ENCODE measurements at regions not wholly inside any gene's neighbourhood (a gene's known extent, or its start where the extent isn't known, plus 50 kb on each side); places are given as distances from the start of the nearest gene placed in this dataset.

DNA sequence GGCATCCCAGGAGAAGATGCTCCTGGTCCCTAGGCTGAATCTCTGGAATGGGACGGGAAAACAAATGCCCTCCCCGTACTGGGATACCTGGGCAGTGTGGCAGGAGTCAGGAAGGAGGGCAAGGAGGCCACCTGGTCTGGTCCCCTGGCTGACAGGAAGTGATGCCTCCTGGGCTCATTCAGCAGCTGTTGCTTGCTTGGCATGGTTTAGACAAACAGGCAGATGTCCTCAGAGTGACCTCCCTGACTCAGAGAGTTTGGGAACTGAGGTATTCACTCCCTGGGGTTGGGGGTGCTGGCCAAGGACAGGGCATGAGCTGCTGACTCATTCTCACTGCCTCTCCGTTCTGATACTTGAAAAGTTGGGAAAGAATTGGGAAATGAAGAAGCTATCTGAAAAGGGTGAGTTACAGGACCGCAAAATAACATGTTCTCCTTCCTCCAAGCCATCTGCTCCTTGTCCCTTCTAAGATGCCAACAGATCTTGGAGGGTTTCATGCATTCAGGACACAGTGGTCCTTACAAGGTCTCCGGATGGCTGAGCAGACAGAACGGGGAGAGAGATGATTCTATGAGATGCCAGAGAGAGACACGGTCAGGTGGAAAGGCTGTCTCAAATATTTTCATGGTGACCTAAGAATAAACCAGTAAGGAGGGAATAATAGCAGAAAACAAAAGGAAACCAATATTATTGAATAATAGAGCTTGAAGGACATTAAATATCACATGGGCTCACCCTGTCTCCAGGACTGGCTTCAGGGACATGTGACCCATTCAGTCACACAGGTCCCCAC is 534.5 kb downstream of the BNC2 start:
- no peak overlapping the region for H3K4me2 ChIP-seq (ENCODE audit: low read length)
- no peak overlapping the region for H3K4me3 ChIP-seq (ENCODE audit: low read length)
- no peaks in the 10 kb centered on the region for H3F3A ChIP-seq (ENCODE audit: control insufficient read depth, insufficient read depth)
- no peaks in the 10 kb centered on the region for H3K4me1 ChIP-seq (ENCODE audit: control insufficient read depth, low read length)
- H3K36me3 ChIP-seq (ENCODE audit: control insufficient read depth, low read length): no peaks in the 10 kb centered on the region
- H3K9me3 ChIP-seq (ENCODE audit: control insufficient read depth, insufficient read depth, low read length): peaks cover 3% of the 10 kb centered on the region; the same call in 1 of the 2 replicates
- H4K20me1 ChIP-seq (ENCODE audit: control insufficient read depth, insufficient read depth, low read depth, low read length): no peaks in the 10 kb centered on the region
- TF ChIP-seq EZH2phosphoT487 (IDR thresholded peaks at IDR 0.05; ENCODE audit: borderline replicate concordance, low read length): no peak
- TF ChIP-seq, protein P1, sequence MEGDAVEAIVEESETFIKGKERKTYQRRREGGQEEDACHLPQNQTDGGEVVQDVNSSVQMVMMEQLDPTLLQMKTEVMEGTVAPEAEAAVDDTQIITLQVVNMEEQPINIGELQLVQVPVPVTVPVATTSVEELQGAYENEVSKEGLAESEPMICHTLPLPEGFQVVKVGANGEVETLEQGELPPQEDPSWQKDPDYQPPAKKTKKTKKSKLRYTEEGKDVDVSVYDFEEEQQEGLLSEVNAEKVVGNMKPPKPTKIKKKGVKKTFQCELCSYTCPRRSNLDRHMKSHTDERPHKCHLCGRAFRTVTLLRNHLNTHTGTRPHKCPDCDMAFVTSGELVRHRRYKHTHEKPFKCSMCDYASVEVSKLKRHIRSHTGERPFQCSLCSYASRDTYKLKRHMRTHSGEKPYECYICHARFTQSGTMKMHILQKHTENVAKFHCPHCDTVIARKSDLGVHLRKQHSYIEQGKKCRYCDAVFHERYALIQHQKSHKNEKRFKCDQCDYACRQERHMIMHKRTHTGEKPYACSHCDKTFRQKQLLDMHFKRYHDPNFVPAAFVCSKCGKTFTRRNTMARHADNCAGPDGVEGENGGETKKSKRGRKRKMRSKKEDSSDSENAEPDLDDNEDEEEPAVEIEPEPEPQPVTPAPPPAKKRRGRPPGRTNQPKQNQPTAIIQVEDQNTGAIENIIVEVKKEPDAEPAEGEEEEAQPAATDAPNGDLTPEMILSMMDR (IDR thresholded peaks at IDR 0.05; ENCODE audit: low read depth, low read length, poor library complexity, severe bottlenecking): no peak
- no peaks in the 10 kb centered on the region for H3K27me3 ChIP-seq (ENCODE audit: control insufficient read depth, low read length)
- H3K79me2 ChIP-seq (ENCODE audit: control insufficient read depth, low read length): no peaks in the 10 kb centered on the region
- H3K27ac ChIP-seq (ENCODE audit: low read depth, low read length): no peak overlapping the region
- H3K9me2 ChIP-seq (replicated peaks; ENCODE audit: control insufficient read depth, low read length): no peaks in the 10 kb centered on the region

DNA sequence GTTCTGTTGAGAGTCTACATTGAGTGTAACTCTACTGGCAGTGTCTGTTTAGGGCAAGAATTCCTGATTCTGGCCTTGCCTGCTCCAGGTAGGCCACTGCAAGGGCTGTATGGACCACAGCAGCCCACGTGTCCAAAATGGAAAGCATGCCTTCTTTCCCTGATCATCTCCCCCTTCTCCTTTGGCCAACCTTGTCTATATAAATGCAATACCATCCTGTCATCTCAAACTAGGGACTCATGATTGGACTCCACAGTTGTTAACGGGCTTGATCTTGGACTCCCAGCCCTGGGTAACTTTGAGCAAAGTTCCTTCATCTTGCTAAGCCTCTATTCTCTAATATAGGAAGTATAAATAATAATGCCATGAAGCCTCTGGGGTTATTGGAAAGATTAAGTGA is 533.6 kb downstream of the BNC2 start:
- no peaks in the 10 kb centered on the region for H3K79me2 ChIP-seq (ENCODE audit: control insufficient read depth, low read length)
- H4K20me1 ChIP-seq (ENCODE audit: control insufficient read depth, insufficient read depth, low read depth, low read length): no peaks in the 10 kb centered on the region
- H3K36me3 ChIP-seq (ENCODE audit: control insufficient read depth, low read length): no peaks in the 10 kb centered on the region
- no peak overlapping the region for H3K4me2 ChIP-seq (ENCODE audit: low read length)
- H3K4me1 ChIP-seq (ENCODE audit: control insufficient read depth, low read length): no peaks in the 10 kb centered on the region
- H3K27ac ChIP-seq (ENCODE audit: low read depth, low read length): no peak overlapping the region
- no peaks in the 10 kb centered on the region for H3K9me2 ChIP-seq (replicated peaks; ENCODE audit: control insufficient read depth, low read length)
- no peaks in the 10 kb centered on the region for H3F3A ChIP-seq (ENCODE audit: control insufficient read depth, insufficient read depth)
- TF ChIP-seq, protein P1 (IDR thresholded peaks at IDR 0.05; ENCODE audit: low read depth, low read length, poor library complexity, severe bottlenecking): no peak
- TF ChIP-seq EZH2phosphoT487 (IDR thresholded peaks at IDR 0.05; ENCODE audit: borderline replicate concordance, low read length): no peak
- H3K27me3 ChIP-seq (ENCODE audit: control insufficient read depth, low read length): no peaks in the 10 kb centered on the region
- no peak overlapping the region for H3K4me3 ChIP-seq (ENCODE audit: low read length)
- H3K9me3 ChIP-seq (ENCODE audit: control insufficient read depth, insufficient read depth, low read length): peaks cover 3% of the 10 kb centered on the region; the same call in 1 of the 2 replicates

DNA sequence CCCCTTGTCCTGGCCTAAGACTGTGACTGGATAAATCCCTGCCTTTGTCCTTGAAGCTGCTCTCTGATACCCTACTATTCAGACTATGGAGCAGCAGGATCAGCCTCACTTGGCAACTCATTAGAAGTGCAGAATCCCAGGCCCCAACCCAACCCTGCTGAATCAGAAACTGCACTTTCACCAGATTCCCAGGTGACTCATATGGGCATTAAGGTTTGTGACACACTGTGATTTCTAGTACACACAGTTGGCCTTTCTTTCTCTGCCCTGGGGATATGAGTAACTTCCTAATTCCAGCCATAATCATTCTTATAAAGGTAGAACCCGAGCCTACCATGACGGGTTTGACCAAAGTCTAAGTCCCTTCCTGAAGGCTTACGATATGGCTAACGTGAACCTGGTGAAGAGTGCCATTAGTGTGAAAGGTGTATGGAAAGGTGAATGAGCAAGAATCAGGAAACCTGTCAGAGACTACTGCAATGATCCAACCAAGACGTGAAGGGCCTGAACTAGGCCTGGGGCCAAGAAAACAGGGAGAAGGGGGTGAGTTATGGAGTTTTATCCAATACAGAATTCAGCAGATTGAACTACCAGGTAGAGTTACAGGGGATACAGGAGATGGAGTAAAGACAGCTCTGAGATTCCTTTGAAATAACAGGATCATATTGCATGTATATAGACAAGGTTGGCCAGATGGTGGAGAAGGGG is 533.0 kb downstream of the BNC2 start:
- Histone ChIP-seq H3K27ac (ENCODE audit: low read depth, low read length) (no peak overlapping the region), H3K36me3 (ENCODE audit: control insufficient read depth, low read length) (no peaks in the 10 kb centered on the region), H3K4me3 (ENCODE audit: low read length) (no peak overlapping the region), H3K9me2 (replicated peaks; ENCODE audit: control insufficient read depth, low read length) (no peaks in the 10 kb centered on the region), H3K9me3 (ENCODE audit: control insufficient read depth, insufficient read depth, low read length) (peaks cover 3% of the 10 kb centered on the region; the same call in 1 of the 2 replicates), H3K4me2 (ENCODE audit: low read length) (no peak overlapping the region), H3K79me2 (ENCODE audit: control insufficient read depth, low read length) (no peaks in the 10 kb centered on the region), H4K20me1 (ENCODE audit: control insufficient read depth, insufficient read depth, low read depth, low read length) (no peaks in the 10 kb centered on the region), H3K4me1 (ENCODE audit: control insufficient read depth, low read length) (no peaks in the 10 kb centered on the region), H3F3A (ENCODE audit: control insufficient read depth, insufficient read depth) (no peaks in the 10 kb centered on the region), H3K27me3 (ENCODE audit: control insufficient read depth, low read length) (no peaks in the 10 kb centered on the region)
- TF ChIP-seq, protein P1 (IDR thresholded peaks at IDR 0.05; ENCODE audit: low read depth, low read length, poor library complexity, severe bottlenecking): no peak
- no peak for TF ChIP-seq EZH2phosphoT487 (IDR thresholded peaks at IDR 0.05; ENCODE audit: borderline replicate concordance, low read length)
